SU-DHL-6 (cell line): ENCODE measurements at regions not wholly inside any gene's neighbourhood (a gene's known extent, or its start where the extent isn't known, plus 50 kb on each side); places are given as distances from the start of the nearest gene placed in this dataset.

ENCODE experiments used
- H2AFZ ChIP-seq: fragments of 200-600 bp; sonication (generic); 2 replicates; pipeline ENCODE4 v1.6.1; 2014; ENCODE audit warnings: low read depth, mild to moderate bottlenecking, moderate library complexity, mixed read lengths, antibody characterized with exemption, low read length; ENCODE audit not compliant: severe bottlenecking
- H3F3A ChIP-seq: fragments of 200-600 bp; shearing (Covaris generic); 2 replicates; pipeline ENCODE4 v1.6.0; 2016; ENCODE audit warnings: antibody characterized with exemption, mild to moderate bottlenecking; ENCODE audit not compliant: insufficient read depth
- H3K27ac ChIP-seq: fragments of 200-600 bp; sonication (generic); 2 replicates; pipeline ENCODE4 v1.5.1; 2016; ENCODE audit warnings: low read depth, mild to moderate bottlenecking, low read length, moderate library complexity, mixed read lengths
- H3K27me3 ChIP-seq: fragments of 200-600 bp; sonication (generic), shearing (Covaris generic); 2 replicates; pipeline ENCODE4 v1.6.0; 2014; ENCODE audit warnings: mild to moderate bottlenecking, low read length
- H3K36me3 ChIP-seq: fragments of 200-600 bp; sonication (generic); 2 replicates; pipeline ENCODE4 v1.6.1; 2014; ENCODE audit warnings: mild to moderate bottlenecking, low read length, mixed read lengths
- H3K4me2 ChIP-seq: fragments of 300-600, 200-600 bp; shearing (Covaris generic), sonication (generic); 2 replicates; pipeline ENCODE4 v1.6.0; 2014; ENCODE audit warnings: low read length, low read depth, mild to moderate bottlenecking; ENCODE audit not compliant: poor library complexity, severe bottlenecking
- H3K4me3 ChIP-seq: fragments of 200-600 bp; sonication (generic); 2 replicates; pipeline ENCODE4 v1.5.1; 2014; ENCODE audit warnings: antibody characterized with exemption, low read length, mild to moderate bottlenecking, mixed read lengths; ENCODE audit not compliant: insufficient read depth, poor library complexity, severe bottlenecking
- H3K79me2 ChIP-seq: fragments of 200-600 bp; sonication (generic); 2 replicates; pipeline ENCODE4 v1.6.1; 2014; ENCODE audit warnings: mild to moderate bottlenecking, low read length, moderate library complexity; ENCODE audit not compliant: insufficient read depth
- H3K9ac ChIP-seq: fragments of 200-600 bp; sonication (generic); 2 replicates; pipeline ENCODE4 v1.7.0; 2014; ENCODE audit warnings: mild to moderate bottlenecking, low read length
- H3K9me2 ChIP-seq: fragments of 200-600 bp; sonication (generic); replicated peaks from 2 replicates; pipeline ENCODE4 v1.6.1; 2014; ENCODE audit warnings: low read length; ENCODE audit not compliant: insufficient read depth
- H3K9me3 ChIP-seq: fragments of 200-600 bp; sonication (generic); 2 replicates; pipeline ENCODE4 v1.6.1; 2014; ENCODE audit warnings: low read length, mixed read lengths; ENCODE audit not compliant: insufficient read depth
- H4K20me1 ChIP-seq: fragments of 200-600 bp; sonication (generic); 2 replicates; pipeline ENCODE4 v1.6.1; 2014; ENCODE audit warnings: low read depth, mild to moderate bottlenecking, antibody characterized with exemption, low read length, moderate library complexity, mixed read lengths
- EZH2phosphoT487 ChIP-seq: fragments of 200-600 bp; sonication (generic), shearing (Covaris generic); conservative IDR thresholded peaks from 2 replicates; pipeline ENCODE4 v1.6.1; 2018; ENCODE audit warnings: mild to moderate bottlenecking, antibody characterized with exemption, low read length, moderate library complexity, mixed read lengths
- TF ChIP-seq, protein P1 (sequence below): fragments of 200-600 bp; sonication (generic); IDR thresholded peaks from one replicate; pipeline ENCODE4 v1.5.1; 2017; ENCODE audit warnings: antibody characterized with exemption, mild to moderate bottlenecking, low read length, moderate library complexity; ENCODE audit not compliant: insufficient read depth, poor library complexity, severe bottlenecking

GRCh38 chr2:235286622-235287374 lies 207.0 kb upstream of the AGAP1 start:
- TF ChIP-seq, protein P1, sequence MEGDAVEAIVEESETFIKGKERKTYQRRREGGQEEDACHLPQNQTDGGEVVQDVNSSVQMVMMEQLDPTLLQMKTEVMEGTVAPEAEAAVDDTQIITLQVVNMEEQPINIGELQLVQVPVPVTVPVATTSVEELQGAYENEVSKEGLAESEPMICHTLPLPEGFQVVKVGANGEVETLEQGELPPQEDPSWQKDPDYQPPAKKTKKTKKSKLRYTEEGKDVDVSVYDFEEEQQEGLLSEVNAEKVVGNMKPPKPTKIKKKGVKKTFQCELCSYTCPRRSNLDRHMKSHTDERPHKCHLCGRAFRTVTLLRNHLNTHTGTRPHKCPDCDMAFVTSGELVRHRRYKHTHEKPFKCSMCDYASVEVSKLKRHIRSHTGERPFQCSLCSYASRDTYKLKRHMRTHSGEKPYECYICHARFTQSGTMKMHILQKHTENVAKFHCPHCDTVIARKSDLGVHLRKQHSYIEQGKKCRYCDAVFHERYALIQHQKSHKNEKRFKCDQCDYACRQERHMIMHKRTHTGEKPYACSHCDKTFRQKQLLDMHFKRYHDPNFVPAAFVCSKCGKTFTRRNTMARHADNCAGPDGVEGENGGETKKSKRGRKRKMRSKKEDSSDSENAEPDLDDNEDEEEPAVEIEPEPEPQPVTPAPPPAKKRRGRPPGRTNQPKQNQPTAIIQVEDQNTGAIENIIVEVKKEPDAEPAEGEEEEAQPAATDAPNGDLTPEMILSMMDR: no peak
- no peak for TF ChIP-seq EZH2phosphoT487
- no peaks in the 10 kb centered on the region for H3F3A ChIP-seq
- H3K36me3 ChIP-seq: no peaks in the 10 kb centered on the region
- no peaks in the 10 kb centered on the region for H3K9me3 ChIP-seq
- no peaks in the 10 kb centered on the region for H4K20me1 ChIP-seq
- H3K4me3 ChIP-seq: no peak overlapping the region
- no peak overlapping the region for H3K4me2 ChIP-seq
- H3K27ac ChIP-seq: no peak overlapping the region
- H3K9me2 ChIP-seq: no peaks in the 10 kb centered on the region
- H3K27me3 ChIP-seq: no peaks in the 10 kb centered on the region
- no peak overlapping the region for H2AFZ ChIP-seq
- no peaks in the 10 kb centered on the region for H3K79me2 ChIP-seq
- H3K9ac ChIP-seq: no peak overlapping the region

- H3K9ac ChIP-seq: no peak overlapping the region
- no peak overlapping the region for H3K4me3 ChIP-seq
- H3K27ac ChIP-seq: no peak overlapping the region
- H3K9me2 ChIP-seq: no peaks in the 10 kb centered on the region
- H3K9me3 ChIP-seq: no peaks in the 10 kb centered on the region
- no peaks in the 10 kb centered on the region for H3K27me3 ChIP-seq
- H2AFZ ChIP-seq: no peak overlapping the region
- H3K36me3 ChIP-seq: no peaks in the 10 kb centered on the region
- no peaks in the 10 kb centered on the region for H4K20me1 ChIP-seq
- no peak overlapping the region for H3K4me2 ChIP-seq
- no peaks in the 10 kb centered on the region for H3F3A ChIP-seq
- H3K79me2 ChIP-seq: no peaks in the 10 kb centered on the region
- TF ChIP-seq EZH2phosphoT487: no peak
- TF ChIP-seq, protein P1: no peak
These were observed 206.5 kb upstream of the AGAP1 start for GRCh38 chr2:235287375-235287733.

DNA sequence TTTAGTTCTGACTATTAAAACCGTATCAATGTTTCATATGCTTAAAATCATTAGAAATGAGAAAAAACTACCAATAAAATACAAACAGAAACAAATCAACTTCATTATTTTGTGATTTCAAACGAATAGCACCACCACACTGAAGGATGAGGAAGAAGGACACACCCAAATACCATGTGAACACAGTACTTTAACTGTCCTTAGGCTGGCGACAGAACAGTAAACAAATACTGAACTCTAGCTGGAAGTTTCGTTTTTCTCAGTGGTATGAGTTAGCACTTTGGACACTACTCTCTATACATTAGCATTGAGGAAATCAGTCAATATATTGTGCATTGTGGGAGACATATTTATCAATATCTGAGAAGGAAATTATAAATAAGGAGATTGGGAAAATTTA lies 202.4 kb upstream of the AGAP1 start:
- Histone ChIP-seq H3K27me3 (no peaks in the 10 kb centered on the region), H3K36me3 (no peaks in the 10 kb centered on the region), H3F3A (no peaks in the 10 kb centered on the region), H3K9ac (no peak overlapping the region), H3K4me2 (no peak overlapping the region), H3K9me2 (no peaks in the 10 kb centered on the region), H3K9me3 (no peaks in the 10 kb centered on the region), H3K4me3 (no peak overlapping the region), H3K79me2 (no peaks in the 10 kb centered on the region), H3K27ac (no peak overlapping the region), H4K20me1 (no peaks in the 10 kb centered on the region), H2AFZ (no peak overlapping the region)
- TF ChIP-seq EZH2phosphoT487: no peak
- TF ChIP-seq, protein P1: no peak

GRCh38 chr2:235293061-235293460 lies 200.8 kb upstream of the AGAP1 start:
- H4K20me1 ChIP-seq: no peaks in the 10 kb centered on the region
- H3K4me3 ChIP-seq: no peak overlapping the region
- no peaks in the 10 kb centered on the region for H3K36me3 ChIP-seq
- no peak overlapping the region for H3K27ac ChIP-seq
- H2AFZ ChIP-seq: no peak overlapping the region
- no peaks in the 10 kb centered on the region for H3F3A ChIP-seq
- H3K79me2 ChIP-seq: no peaks in the 10 kb centered on the region
- H3K27me3 ChIP-seq: no peaks in the 10 kb centered on the region
- no peaks in the 10 kb centered on the region for H3K9me2 ChIP-seq
- no peak overlapping the region for H3K9ac ChIP-seq
- no peak for TF ChIP-seq EZH2phosphoT487
- TF ChIP-seq, protein P1: no peak
- H3K9me3 ChIP-seq: no peaks in the 10 kb centered on the region
- H3K4me2 ChIP-seq: no peak overlapping the region
